ENCODE measurements at regions not wholly inside any gene's neighbourhood (a gene's known extent, or its start where the extent isn't known, plus 50 kb on each side); places are given as distances from the start of the nearest gene placed in this dataset.

DNA sequence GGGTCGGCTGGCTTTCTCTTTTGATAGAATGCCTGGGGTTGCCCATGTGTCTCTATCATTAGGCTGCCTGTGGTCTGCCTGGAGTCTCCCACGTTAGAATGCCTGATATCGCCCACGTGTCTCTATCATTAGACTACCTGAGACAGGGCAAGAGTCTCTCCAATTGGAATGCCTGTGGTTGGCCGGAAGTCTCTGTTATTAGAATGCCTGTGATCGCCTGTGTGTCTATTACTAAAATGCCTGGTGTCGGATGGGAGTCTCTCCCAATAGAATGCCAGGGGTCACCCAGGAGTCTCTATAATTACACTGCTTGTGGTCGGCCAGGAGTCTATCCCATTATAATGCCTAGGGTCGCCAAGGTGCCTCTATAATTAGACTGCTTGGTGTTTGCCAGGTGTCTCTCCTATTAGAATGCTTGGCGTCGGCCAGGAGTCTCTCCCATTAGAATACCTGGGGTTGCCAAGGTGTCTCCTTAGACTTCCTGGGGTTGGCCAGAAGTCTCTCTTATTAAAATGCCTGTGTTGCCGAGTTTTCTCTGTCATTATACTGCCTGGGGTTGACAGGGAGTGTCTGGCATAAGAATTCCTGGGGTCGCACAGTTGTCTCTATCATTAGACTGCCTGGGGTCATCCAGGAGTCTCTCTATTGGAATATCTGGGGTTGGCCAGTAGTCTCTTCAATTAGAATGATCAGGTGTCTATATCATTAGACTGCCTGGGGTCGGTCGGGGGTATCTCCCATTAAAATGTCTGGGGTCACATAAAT is 2272.8 kb downstream of the TP53TG3F start:
- peaks cover 1 to 41% (median 6%) of the 10 kb centered on the region in 3 donors for H3K9me3 ChIP-seq (ENCODE audit: control extremely low read depth in 1 of 3, control insufficient read depth in 2 of 3, insufficient read depth in 1 of 3, low read length in 2 of 3)
- H3K4me3 Mint-ChIP-seq: no peak overlapping the region
- POLR2A ChIA-PET: no interaction called here
- H2AFZ ChIP-seq (ENCODE audit: insufficient read depth, low read depth, low read length, poor library complexity, severe bottlenecking): no peak overlapping the region
- no peak overlapping the region for H3K4me2 ChIP-seq (replicated peaks; ENCODE audit: low read depth, low read length, poor library complexity, severe bottlenecking)
- H3K79me2 ChIP-seq (ENCODE audit: control insufficient read depth, insufficient read depth, low read length): no peaks in the 10 kb centered on the region
- no peaks in the 10 kb centered on the region for H3K4me1 ChIP-seq (ENCODE audit: control insufficient read depth in 2 of 2, insufficient read depth in 2 of 2, low read length in 2 of 2)
- ATAC-seq (ENCODE audit: low read depth): no peak
- TF ChIP-seq, protein P1, sequence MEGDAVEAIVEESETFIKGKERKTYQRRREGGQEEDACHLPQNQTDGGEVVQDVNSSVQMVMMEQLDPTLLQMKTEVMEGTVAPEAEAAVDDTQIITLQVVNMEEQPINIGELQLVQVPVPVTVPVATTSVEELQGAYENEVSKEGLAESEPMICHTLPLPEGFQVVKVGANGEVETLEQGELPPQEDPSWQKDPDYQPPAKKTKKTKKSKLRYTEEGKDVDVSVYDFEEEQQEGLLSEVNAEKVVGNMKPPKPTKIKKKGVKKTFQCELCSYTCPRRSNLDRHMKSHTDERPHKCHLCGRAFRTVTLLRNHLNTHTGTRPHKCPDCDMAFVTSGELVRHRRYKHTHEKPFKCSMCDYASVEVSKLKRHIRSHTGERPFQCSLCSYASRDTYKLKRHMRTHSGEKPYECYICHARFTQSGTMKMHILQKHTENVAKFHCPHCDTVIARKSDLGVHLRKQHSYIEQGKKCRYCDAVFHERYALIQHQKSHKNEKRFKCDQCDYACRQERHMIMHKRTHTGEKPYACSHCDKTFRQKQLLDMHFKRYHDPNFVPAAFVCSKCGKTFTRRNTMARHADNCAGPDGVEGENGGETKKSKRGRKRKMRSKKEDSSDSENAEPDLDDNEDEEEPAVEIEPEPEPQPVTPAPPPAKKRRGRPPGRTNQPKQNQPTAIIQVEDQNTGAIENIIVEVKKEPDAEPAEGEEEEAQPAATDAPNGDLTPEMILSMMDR (IDR thresholded peaks at IDR 0.05): no peak
- TF ChIP-seq EZH2 (IDR thresholded peaks at IDR 0.05; ENCODE audit: borderline replicate concordance, insufficient read depth, low read depth, low read length, poor library complexity, severe bottlenecking): no peak
- 74% methylated on average over 13 of the region's 15 CpGs for WGBS (ENCODE audit: insufficient coverage)
- peaks cover 24% of the 10 kb centered on the region for H3K9me3 Mint-ChIP-seq (ENCODE audit: insufficient read depth)
- DNase-seq: no peak
- no peak overlapping the region for H3K27ac ChIP-seq (ENCODE audit: low read length in 2 of 2)
- intact Hi-C loops (cut with micrococcal nuclease): no loop called here
- H3K27me3 Mint-ChIP-seq: no peaks in the 10 kb centered on the region
- H3K4me1 Mint-ChIP-seq: no peaks in the 10 kb centered on the region
- no peak overlapping the region for H3K27ac Mint-ChIP-seq
- CTCF ChIA-PET: no interaction called here
- no peaks in the 10 kb centered on the region for H3K36me3 ChIP-seq (replicated peaks in 1 of 2; ENCODE audit: control extremely low read depth in 1 of 2, control insufficient read depth in 1 of 2, extremely low read depth in 1 of 2, insufficient read depth in 2 of 2, low read length in 1 of 2)
- H3K4me3 ChIP-seq (ENCODE audit: control extremely low read depth in 1 of 5, extremely low read depth in 1 of 5, insufficient read depth in 1 of 5, low read depth in 2 of 5, low read length in 4 of 5): no peak overlapping the region
- H3K9ac ChIP-seq (ENCODE audit: low read length): no peak overlapping the region
- no peaks in the 10 kb centered on the region for H3K27me3 ChIP-seq (replicated peaks in 1 of 4; ENCODE audit: control extremely low read depth in 1 of 4, control insufficient read depth in 3 of 4, insufficient read depth in 4 of 4, low read length in 3 of 4)
- H4K20me1 ChIP-seq (ENCODE audit: control insufficient read depth, insufficient read depth, low read length, poor library complexity, severe bottlenecking): no peaks in the 10 kb centered on the region

- TF ChIP-seq EZH2 (IDR thresholded peaks at IDR 0.05; ENCODE audit: borderline replicate concordance, insufficient read depth, low read depth, low read length, poor library complexity, severe bottlenecking): no peak
- TF ChIP-seq, protein P1 (IDR thresholded peaks at IDR 0.05): no peak
- POLR2A ChIA-PET: no interaction called here
- H3K27ac Mint-ChIP-seq: no peak overlapping the region
- Histone ChIP-seq H3K27me3 (replicated peaks in 1 of 4; ENCODE audit: control extremely low read depth in 1 of 4, control insufficient read depth in 3 of 4, insufficient read depth in 4 of 4, low read length in 3 of 4) (no peaks in the 10 kb centered on the region), H3K4me1 (ENCODE audit: control insufficient read depth in 2 of 2, insufficient read depth in 2 of 2, low read length in 2 of 2) (no peaks in the 10 kb centered on the region), H3K9me3 (ENCODE audit: control extremely low read depth in 1 of 3, control insufficient read depth in 2 of 3, insufficient read depth in 1 of 3, low read length in 2 of 3) (peaks cover 1 to 41% (median 6%) of the 10 kb centered on the region in 3 donors), H3K79me2 (ENCODE audit: control insufficient read depth, insufficient read depth, low read length) (no peaks in the 10 kb centered on the region), H3K27ac (ENCODE audit: low read length in 2 of 2) (no peak overlapping the region), H4K20me1 (ENCODE audit: control insufficient read depth, insufficient read depth, low read length, poor library complexity, severe bottlenecking) (no peaks in the 10 kb centered on the region), H2AFZ (ENCODE audit: insufficient read depth, low read depth, low read length, poor library complexity, severe bottlenecking) (no peak overlapping the region), H3K4me3 (ENCODE audit: control extremely low read depth in 1 of 5, extremely low read depth in 1 of 5, insufficient read depth in 1 of 5, low read depth in 2 of 5, low read length in 4 of 5) (no peak overlapping the region), H3K36me3 (replicated peaks in 1 of 2; ENCODE audit: control extremely low read depth in 1 of 2, control insufficient read depth in 1 of 2, extremely low read depth in 1 of 2, insufficient read depth in 2 of 2, low read length in 1 of 2) (no peaks in the 10 kb centered on the region), H3K9ac (ENCODE audit: low read length) (no peak overlapping the region), H3K4me2 (replicated peaks; ENCODE audit: low read depth, low read length, poor library complexity, severe bottlenecking) (no peak overlapping the region)
- DNase-seq: no peak
- no peaks in the 10 kb centered on the region for H3K4me1 Mint-ChIP-seq
- ATAC-seq (ENCODE audit: low read depth): no peak
- no peaks in the 10 kb centered on the region for H3K27me3 Mint-ChIP-seq
- CTCF ChIA-PET: no interaction called here
- H3K9me3 Mint-ChIP-seq (ENCODE audit: insufficient read depth): peaks cover 25% of the 10 kb centered on the region
- 20% methylated on average over 2 of the region's 3 CpGs for WGBS (ENCODE audit: insufficient coverage)
- no peak overlapping the region for H3K4me3 Mint-ChIP-seq
- intact Hi-C loops (cut with micrococcal nuclease): no loop called here
These were observed 2274.0 kb downstream of the TP53TG3F start for GRCh38 chr16:35733278-35733965.

Data from B cell (primary cell).